ENCODE measurements at regions not wholly inside any gene's neighbourhood (a gene's known extent, or its start where the extent isn't known, plus 50 kb on each side); places are given as distances from the start of the nearest gene placed in this dataset.
"Not testable (repeated sequence)": the region's sequence is repeated elsewhere in the genome, so short reads cannot be mapped to it uniquely, and the experiment has no call there.

DNA sequence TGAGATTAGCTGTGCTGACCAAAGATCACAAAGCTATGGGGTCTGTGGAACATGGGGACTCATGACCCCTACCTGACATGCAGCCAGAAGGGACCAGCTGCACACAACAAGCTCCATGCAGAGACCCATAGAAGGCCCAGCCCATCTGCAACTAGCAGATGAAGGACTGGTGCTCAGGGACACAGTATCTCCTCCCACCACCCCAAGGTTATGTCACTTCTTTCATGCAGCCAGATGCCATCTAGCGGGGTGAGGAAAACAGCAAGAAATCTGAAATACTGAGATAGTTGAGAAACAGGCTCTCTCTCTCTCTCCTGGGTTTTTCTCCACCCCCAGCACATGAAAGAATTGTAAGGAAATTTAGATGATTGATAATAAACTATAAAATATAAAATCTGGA lies 161.3 kb upstream of the DAPK1 start:
- DNase-seq = peak; percentile 21

DNA sequence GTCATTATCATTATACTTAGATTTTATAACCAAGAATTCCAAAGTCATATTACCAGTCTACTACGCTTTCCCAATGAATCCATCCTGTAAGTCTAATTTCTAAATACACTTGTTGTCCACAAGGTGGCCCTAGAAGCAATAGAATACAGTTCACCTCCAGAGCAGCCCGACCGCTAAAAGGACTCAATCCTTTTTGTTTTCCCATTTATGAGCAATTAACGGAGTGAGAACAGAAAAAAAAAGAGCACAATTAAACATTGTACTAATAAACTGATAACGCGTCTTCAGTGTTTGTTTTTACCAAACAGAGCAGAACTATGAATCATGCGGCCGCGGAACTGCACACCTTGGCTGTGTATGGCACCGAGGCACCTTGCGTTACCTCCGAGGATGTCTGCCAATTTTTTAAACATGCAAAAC lies 160.7 kb upstream of the DAPK1 start:
- peak; percentile 85 for DNase-seq

DNA sequence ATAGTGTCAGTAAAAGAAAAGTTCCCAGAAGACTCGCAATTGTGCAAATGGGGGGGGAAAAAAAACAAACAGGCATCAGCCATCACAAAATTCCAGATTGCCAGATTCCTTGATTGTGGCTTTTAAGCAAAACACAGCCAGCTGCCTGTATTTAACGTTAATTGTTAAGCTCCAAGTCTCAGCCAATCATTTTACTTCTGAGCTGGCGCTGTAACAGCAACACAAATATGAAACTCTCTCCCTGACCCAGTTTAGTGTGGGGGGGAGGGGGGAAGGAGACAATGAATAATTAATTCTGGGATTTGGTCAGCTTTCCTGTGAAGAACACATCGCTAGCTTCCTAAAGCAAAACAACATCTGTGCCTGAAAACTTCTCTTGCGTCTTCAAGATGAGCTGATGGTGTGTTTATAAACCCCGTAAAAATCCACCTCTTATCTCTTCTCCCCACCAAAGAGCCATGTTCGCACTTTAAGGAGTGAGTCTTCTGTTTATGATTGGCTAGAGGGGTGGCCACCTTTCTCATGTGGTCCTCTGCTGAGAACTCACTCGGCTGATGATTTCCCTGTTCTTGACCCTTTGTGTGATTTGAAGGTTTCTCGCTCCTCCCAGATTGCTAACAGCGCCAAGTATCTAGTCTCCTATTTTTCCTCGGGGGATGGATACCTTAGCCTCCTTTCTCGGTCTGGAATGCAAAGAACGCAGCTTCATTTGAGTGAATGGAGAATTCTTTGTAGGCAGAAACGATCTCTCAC lies 160.2 kb upstream of the DAPK1 start:
- peak; percentile 34 for DNase-seq

DNA sequence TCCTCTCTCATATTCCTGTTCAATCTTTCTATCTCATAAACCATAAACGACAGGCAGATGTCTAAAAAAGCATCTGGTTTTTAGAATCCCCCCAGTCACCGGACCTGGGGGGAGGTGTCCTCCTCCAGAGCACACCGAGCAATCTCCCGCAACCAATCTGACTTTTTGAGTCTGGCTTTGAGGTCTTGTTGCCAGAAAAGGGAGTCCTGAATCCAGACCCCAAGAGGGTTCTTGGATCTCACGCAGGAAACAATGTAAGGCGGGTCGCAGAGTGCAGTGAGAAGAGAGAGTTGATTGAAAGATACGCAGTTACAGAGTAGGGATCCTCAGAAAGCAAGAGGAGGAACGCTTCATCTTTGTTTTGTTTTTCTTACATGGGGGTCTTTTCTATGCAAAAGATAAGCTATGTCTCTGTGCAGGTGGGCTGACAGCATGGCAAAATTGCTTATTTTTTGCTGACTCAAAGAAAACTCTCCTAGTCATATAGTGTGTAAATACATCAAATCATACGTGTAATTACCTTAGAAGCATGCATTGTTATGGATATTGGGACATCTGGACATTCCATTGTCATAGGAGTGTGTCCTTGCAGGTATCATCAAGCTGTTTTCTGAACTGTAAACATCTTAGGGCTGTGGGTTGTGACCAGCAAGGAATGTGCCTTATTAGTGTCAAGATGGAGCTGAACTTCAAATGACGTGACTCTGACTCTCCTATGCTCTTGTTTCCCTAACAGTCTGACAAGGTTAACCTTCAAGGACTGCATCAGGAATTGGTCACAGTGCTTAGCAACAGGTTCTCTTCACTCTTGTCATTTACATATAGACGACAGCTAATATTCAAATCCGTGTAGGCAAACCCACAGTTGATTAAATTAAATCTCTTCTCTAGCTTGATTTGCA lies 159.3 kb upstream of the DAPK1 start:
- DNase-seq = no peak

DNA sequence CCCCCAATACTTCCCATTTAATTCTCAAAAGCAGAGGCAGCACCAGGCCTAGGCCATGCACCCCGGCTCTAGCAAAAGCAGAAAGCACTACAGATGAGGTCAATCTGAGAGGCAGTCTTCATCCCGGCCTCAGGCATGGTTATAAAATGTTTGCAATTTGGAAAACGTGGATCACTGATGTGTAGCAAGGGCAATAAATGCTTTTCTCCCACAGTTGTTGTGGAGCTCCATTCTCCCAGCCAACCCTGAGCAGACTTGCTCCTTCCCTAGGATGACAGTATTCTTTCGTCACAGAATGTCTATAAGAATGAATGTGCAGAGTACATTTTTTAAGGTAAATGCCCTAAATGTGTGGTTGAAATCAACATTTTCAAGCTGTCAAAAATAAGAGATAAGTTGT lies 157.3 kb upstream of the DAPK1 start:
- no peak for DNase-seq

DNA sequence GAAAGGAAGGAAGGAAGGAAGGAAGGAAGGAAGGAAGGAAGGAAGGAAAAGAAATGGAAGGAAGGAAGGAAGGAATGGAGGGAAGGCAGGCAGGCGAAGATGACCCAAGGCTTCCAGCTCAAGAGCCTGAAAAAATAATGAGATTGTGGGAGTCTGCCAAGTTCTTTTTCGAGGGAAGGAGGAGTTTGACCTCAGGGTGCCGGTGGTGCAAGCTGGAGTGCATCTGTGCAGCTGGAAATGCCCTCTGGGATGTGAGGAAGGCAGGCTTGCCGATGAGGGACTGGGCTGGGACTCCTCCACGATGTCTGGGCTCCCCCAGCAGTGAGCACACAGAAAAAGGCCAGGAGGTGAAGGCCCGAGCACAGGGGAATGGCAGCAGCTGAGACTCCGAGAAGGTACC lies 154.9 kb upstream of the DAPK1 start:
- no peak for DNase-seq

DNA sequence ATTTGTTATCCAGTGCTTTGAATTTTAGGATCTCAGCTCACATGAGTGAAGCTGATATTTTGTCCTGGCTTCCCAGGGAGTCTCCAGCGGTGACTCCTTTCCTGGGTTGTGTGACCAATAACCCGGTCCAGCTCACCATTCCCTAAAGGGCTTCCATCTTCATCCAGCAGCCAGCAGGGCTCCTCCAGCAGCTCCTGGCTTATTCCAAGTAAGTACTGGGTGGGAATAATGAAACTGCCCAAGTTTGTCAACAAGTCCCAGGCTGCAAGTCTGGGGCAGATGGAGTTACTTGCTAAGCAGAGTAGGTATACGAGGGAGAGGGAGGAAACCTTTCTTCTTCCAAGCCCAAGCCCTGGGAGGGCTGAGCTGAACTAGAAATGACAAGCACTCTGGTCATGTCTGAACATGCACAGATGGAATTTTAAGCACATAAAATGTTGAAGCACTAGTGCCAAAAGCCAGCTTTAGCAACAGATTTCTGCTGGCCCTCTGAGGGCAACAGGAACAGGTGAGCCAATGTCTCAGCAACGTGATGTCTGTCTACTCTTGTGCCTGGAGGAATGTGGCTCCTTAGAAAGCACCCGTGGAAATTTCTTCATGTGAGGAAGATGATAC lies 153.7 kb upstream of the DAPK1 start:
- DNase-seq = no peak

DNA sequence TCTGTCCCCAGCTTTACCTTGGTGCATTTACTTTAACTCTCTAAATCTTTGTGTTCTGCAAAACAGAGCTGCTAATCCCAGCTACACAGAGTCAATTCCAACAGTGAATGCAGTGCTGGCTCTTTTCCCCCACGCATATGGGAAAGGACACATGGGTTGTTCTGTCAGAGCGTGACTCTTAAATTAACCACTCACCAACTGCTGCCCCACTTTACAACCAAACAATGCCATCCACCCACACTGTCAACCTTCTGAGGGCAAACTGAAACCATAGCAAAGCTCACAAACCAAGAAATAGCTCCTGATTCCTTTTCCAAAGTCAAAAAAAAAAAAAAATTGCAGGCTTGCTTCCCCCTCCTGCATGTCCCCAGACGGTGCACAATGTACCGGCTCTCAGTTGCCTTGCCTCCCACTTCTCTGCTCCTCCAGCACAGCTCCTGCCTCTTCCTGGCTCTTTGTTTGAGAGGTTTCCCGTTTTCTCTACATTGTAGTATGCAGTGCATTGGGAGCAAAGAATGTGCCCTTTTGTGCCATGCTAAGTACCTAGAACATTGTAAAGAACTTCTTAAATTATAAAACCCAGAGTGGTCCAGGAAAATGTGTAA lies 151.5 kb upstream of the DAPK1 start:
- no peak for DNase-seq

DNA sequence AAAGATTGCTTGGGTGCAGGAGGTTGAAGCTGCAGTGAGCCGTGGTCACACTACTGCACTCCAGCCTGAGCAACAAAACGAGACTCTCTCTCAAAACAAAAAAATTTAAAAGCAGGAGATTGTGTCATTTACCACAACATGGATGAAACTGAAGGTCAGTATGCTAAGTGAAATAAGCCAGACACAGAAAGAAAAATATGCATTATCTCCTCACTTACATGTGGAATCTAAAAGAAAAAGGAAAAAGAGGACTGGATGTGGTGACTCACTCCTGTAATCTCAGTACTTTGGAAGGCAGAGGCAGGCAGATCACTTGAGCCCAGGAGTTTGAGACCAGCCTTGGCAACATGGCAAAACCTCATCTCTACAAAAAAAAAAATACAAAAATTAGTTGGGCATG lies 146.8 kb upstream of the DAPK1 start:
- no peak for DNase-seq

DNA sequence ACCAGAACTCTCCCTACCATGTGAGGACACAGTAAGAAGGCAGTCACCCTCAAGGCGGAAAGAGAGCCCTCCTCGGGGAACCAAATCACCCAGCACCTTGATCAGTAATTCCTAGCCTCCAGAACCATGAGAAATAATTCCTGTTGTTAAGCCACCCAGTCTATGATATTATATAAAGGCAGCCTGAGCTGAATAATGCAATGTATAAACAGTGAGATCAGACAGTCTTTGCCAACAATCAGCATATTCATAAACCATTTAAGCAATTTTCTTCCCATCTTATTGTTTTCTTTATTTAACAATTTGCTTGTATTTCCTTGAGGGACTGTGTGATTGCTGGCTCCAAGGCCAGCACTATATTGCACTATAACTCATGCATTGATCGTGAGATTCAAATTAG lies 144.4 kb upstream of the DAPK1 start:
- DNase-seq = no peak

DNA sequence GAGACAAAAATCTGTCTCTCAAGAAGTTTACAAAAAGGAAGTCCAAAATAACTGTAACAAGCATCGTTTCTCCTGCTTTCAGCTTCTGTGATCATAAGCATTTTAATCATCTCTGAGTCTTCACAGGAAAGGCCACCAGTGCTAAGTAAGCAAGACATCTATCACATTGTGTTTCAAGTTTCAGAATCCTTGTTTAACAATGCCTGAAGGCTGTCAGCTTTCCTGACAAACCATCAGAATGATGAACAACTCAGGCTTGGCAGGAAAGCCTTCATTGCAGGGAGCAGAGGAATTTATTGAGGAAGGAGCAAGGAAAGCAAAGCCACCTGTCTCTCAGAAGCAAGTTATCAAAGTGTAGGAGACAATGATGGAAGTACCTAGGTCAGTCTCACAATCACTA lies 143.5 kb upstream of the DAPK1 start:
- no peak for DNase-seq

DNA sequence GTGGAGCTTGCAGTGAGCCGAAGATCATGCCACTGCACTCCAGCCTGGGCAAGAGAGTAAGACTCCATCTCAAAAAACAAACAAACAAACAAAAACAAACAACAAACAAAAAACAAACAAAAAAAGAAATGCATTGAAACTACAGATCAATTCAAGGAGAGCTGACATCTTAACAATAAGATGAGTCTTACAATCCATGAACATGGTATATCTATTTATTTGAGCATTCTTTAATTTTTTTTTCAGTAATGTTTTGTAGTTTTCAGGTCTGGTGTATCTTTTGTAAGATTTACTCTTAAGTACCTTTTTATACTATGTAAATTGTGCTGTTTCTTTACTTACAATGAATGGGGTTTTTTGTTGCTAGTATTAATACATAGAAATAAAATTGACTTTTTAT lies 140.1 kb upstream of the DAPK1 start:
- DNase-seq = no peak

DNA sequence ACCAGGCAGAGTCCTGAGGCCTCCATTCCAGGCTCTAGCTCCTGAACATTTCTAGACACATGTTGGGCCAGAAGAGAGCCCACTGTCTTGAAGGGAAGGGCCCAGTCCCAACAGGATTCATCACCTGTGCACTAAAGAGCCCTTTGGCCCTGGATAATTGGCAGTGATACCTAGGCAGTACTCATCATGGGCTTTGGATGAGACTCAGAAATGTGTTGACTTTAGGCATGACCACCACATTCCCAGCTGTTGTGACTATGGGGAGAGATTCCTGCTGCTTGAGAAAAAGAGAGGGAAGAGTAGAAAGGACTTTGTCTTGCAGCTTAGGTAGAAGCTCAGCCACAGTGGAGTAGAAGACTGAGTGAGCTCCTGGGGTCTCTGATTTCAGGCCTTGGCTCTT lies 138.4 kb upstream of the DAPK1 start:
- DNase-seq = no peak

DNA sequence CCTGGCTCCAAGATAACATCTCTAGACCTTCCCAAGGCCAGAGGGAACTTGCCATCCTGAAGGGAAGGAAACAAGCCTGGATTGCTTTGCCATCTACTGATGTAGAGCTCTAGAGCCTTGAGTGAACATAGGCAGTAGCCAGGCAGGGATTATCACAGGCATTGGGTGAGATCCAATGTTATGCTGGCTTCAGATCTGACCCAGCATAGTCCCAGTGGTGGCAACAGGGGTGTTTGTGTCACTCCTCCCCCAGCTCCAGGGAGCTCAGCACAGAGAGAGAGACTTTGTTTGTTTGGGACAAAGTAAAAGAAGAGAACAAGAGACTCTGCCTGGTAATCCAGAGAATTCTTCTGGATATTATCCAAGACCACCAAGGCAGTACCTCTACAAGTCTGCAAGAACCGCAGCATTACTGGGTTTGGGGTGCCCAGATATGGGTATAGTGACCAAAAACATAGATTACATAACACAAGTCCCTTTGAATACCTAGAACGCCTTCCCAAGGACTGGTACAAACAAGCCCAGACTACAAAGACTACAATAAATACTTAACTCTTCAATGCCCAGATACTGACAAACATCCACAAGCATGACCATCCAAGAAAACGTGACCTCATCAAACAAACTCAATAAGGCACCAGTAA lies 137.6 kb upstream of the DAPK1 start:
- DNase-seq = no peak

DNA sequence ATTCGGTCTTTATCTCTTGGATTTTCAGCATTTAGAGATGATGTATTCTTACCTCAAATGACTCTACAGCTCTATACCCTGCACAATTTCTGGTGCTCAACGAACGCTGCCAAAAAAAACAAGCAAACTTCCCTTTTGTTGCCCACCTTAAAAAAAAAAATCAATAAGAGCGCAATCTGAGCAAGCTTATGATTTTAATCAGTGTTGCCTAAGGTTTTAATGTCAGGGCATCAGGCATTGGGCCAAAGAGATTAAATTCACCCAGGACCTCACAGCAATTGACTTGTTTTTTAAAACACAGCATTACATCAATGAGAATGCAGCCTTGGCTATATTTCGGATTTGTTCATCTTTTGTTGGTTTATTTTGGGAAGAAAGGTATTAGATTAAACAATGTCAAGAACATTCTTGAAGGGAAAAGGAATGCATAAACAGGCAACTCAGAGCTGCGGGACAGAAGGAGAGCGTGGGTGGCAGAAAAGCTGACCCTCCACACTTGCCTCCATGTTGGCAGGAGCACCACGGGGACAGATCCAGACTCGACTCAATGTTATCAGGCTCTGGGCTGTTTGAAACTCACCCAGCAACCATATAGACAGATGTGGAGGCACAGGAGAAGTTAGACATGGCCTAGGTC lies 127.5 kb upstream of the DAPK1 start:
- no peak for DNase-seq

DNA sequence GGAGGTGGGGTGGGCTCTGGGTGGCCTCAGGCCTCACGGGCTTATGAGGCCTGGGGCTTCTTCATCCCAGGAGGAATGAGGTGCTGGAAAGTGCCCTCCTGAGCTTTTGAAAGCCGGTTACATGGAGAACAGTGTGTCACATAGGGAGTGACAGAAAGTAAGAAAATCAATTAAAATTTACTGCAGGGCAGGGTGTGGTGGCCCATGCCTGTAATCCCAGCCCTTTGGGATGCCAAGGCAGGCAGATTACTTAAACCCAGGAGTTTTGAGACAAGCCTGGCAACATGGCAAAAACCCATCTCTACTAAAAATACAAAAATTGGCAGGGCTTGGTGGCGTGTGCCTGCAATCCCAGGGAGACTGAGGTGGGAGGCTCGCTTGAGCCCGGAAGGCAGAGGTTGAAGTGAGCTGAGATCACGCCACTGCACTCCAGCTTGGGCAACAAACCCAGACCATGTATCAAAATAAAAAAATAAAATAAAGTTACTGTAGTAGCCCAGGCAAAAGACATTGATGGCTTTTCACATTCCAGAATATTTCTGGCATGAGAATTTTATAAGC lies 125.8 kb upstream of the DAPK1 start:
- DNase-seq = no peak

DNA sequence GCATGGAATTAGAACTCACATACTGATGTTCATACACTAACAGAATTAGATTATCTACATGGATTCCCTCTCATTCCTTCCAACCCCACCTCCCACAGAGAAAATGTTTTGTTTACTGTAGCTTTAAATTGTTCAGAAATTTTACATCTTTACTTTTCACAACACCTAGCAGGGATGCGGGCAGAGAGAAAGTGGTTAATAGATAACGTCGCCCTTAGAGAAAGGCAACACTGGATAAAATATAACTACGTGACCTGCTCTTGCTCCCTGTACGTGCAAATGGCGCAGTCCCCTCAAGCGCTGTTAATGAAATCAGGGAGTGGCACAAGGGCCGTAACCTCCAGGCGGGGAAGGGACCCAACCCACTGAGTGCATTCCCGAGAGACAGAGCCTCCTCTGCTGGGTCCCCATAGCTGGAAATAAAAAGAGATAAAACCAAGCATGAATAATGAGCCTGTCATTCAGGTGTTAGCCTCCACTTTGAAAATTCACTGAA lies 125.3 kb upstream of the DAPK1 start:
- no peak for DNase-seq

DNA sequence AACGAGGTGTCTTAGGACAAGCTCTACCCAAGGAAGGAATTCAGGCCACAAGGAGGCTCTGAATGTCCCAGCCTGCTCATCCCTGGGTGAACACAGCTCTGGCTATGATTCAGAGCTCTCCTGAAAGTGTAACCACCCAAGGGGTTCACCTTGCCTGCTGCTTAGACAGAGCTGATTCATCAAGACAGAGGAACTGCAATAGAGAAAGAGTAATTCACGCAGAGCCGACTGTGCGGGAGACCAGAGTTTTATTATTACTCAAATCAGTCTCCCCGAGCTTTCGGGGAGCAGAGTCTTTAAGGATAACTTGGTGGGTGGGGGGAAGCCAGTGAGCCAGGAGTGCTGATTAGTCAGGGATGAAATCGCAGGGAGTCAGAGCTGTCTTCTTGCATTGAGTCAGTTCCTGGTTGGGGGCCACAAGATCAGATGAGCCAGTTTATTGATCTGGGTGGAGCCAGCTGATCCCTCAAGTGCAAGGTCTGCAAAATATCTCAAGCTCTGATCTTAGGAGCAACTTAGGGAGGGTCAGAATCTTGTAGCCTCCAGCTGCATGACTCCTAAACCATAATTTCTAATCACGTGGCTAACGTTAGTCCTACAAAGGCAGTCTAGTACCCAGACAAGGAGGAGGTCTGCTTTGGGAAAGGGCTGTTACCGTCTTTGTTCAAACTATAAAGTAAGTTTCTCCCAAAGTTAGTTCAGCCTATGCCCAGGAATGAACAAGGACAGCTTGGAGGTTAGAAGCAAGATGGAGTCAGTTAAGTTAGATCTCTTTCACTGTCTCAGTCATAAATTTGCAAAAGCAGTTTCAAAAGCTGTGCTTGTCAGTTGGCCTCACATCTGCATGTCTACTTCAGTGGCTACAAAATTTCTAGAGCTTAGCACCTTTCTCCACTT lies 123.4 kb upstream of the DAPK1 start:
- DNase-seq = not testable (repeated sequence)

DNA sequence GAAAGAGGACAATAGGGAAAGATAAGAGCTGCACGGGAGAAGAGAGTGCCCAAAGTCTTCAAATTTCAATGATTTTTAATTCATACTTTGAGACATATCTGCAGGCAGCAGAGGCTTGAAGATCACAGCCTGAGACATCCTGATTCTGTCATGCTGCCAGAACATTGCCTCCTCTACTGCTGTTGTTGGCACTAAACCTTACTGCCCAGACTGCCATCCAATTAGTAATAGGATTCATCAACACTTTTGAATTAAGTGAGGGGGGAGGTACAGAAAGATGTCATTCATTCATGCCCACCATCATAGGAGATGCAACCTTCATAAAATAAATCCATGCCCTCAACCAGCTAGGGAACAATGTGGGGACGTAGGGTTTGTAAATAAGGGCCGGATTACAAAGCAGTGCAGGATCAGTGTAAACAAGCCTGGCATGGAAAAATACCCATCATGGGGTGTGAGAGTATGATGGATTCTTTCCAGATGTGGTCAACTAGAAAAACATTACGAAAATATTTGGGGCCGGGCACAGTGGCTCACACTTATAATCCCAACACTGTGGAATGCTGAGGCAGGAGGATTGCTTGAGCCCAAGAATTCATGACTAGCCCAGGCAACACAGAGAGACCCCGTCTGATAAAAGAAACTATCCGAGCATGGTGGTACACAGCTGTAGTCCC lies 122.1 kb upstream of the DAPK1 start:
- DNase-seq = no peak

DNA sequence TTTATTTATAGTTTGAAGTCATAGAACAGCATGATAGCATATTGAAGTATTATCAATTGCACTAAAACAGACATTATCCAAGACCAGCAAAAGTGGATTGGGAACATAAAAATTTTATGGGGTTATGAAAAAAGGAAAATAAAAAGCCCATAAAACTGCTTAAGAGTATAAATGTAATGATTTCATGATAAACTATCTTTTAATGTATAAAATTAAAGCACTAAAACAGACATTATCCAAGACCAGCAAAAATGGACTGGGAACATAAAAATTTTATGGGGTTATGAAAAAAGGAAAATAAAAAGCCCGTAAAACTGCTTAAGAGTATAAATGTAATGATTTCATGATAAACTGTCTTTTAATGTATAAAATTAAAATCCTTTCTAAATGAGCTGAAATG lies 119.0 kb upstream of the DAPK1 start:
- DNase-seq = no peak
